ENCODE measurements at regions not wholly inside any gene's neighbourhood (a gene's known extent, or its start where the extent isn't known, plus 50 kb on each side); places are given as distances from the start of the nearest gene placed in this dataset.
"Not testable (repeated sequence)": the region's sequence is repeated elsewhere in the genome, so short reads cannot be mapped to it uniquely, and the experiment has no call there.

GRCh38 chr21:17257784-17258183, 255.1 kb upstream of the CXADR start:
- Histone ChIP-seq H3K4me1 (ENCODE audit: control insufficient read depth, insufficient read depth, low read length) (no peaks in the 10 kb centered on the region), H3K27ac (ENCODE audit: low read length) (no peak overlapping the region), H3K27me3 (ENCODE audit: control insufficient read depth in 1 of 2, insufficient read depth in 2 of 2, low read length in 2 of 2) (no peaks in the 10 kb centered on the region), H3K4me3 (ENCODE audit: low read length in 2 of 2) (no peak overlapping the region), H3K9ac (ENCODE audit: low read length in 2 of 2) (no peak overlapping the region), H3K36me3 (ENCODE audit: control insufficient read depth in 2 of 2, insufficient read depth in 2 of 2, low read length in 2 of 2) (no peaks in the 10 kb centered on the region), H3K9me3 (ENCODE audit: control insufficient read depth in 2 of 2, low read length in 2 of 2) (no peaks in the 10 kb centered on the region)

- Histone ChIP-seq H3K9me3 (ENCODE audit: control insufficient read depth in 2 of 2, low read length in 2 of 2) (no peaks in the 10 kb centered on the region), H3K27ac (ENCODE audit: low read length) (no peak overlapping the region), H3K36me3 (ENCODE audit: control insufficient read depth in 2 of 2, insufficient read depth in 2 of 2, low read length in 2 of 2) (no peaks in the 10 kb centered on the region), H3K4me3 (ENCODE audit: low read length in 2 of 2) (no peak overlapping the region), H3K9ac (ENCODE audit: low read length in 2 of 2) (no peak overlapping the region), H3K27me3 (ENCODE audit: control insufficient read depth in 1 of 2, insufficient read depth in 2 of 2, low read length in 2 of 2) (no peaks in the 10 kb centered on the region), H3K4me1 (ENCODE audit: control insufficient read depth, insufficient read depth, low read length) (no peaks in the 10 kb centered on the region)
Observed at GRCh38 chr21:17264182-17264581, 248.7 kb upstream of the CXADR start.

GRCh38 chr21:17269760-17270159, 243.1 kb upstream of the CXADR start:
- Histone ChIP-seq H3K4me3 (ENCODE audit: low read length in 2 of 2) (no peak overlapping the region), H3K36me3 (ENCODE audit: control insufficient read depth in 2 of 2, insufficient read depth in 2 of 2, low read length in 2 of 2) (no peaks in the 10 kb centered on the region), H3K9ac (ENCODE audit: low read length in 2 of 2) (no peak overlapping the region), H3K27ac (ENCODE audit: low read length) (no peak overlapping the region), H3K9me3 (ENCODE audit: control insufficient read depth in 2 of 2, low read length in 2 of 2) (no peaks in the 10 kb centered on the region), H3K4me1 (ENCODE audit: control insufficient read depth, insufficient read depth, low read length) (no peaks in the 10 kb centered on the region), H3K27me3 (ENCODE audit: control insufficient read depth in 1 of 2, insufficient read depth in 2 of 2, low read length in 2 of 2) (no peaks in the 10 kb centered on the region)

- Histone ChIP-seq H3K27me3 (ENCODE audit: control insufficient read depth in 1 of 2, insufficient read depth in 2 of 2, low read length in 2 of 2) (no peaks in the 10 kb centered on the region), H3K27ac (ENCODE audit: low read length) (no peak overlapping the region), H3K9ac (ENCODE audit: low read length in 2 of 2) (no peak overlapping the region), H3K4me3 (ENCODE audit: low read length in 2 of 2) (no peak overlapping the region), H3K4me1 (ENCODE audit: control insufficient read depth, insufficient read depth, low read length) (no peaks in the 10 kb centered on the region), H3K36me3 (ENCODE audit: control insufficient read depth in 2 of 2, insufficient read depth in 2 of 2, low read length in 2 of 2) (no peaks in the 10 kb centered on the region), H3K9me3 (ENCODE audit: control insufficient read depth in 2 of 2, low read length in 2 of 2) (no peaks in the 10 kb centered on the region)
Observed at GRCh38 chr21:17270229-17270628, 242.6 kb upstream of the CXADR start.

DNA sequence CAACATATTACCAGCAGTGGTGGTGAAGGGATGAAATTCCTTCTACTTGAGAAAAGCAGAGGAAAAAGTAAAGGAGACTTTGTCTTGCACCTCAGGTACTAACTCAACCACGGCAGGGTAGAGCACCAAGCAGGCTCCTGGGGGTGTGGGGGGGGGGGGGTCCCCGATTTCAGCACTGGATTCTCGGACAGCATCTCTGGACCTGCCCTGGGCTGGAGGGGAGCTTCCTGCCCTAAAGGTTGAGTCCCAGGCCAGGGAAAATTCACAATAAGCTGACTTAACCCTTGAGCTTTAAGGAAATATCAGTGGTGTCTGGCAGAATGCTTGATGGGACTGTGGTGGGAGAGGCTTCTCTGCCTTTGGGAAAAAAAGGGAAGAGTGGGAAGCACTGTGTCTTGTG, 233.2 kb upstream of the CXADR start:
- Histone ChIP-seq H3K4me1 (ENCODE audit: control insufficient read depth, insufficient read depth, low read length) (no peaks in the 10 kb centered on the region), H3K27ac (ENCODE audit: low read length) (no peak overlapping the region), H3K36me3 (ENCODE audit: control insufficient read depth in 2 of 2, insufficient read depth in 2 of 2, low read length in 2 of 2) (no peaks in the 10 kb centered on the region), H3K27me3 (ENCODE audit: control insufficient read depth in 1 of 2, insufficient read depth in 2 of 2, low read length in 2 of 2) (no peaks in the 10 kb centered on the region), H3K4me3 (ENCODE audit: low read length in 2 of 2) (no peak overlapping the region), H3K9ac (ENCODE audit: low read length in 2 of 2) (no peak overlapping the region), H3K9me3 (ENCODE audit: control insufficient read depth in 2 of 2, low read length in 2 of 2) (peaks cover 0 to 6% of the 10 kb centered on the region in 2 donors)

GRCh38 chr21:17293016-17293562, 219.8 kb upstream of the CXADR start:
- H3K9me3 ChIP-seq (ENCODE audit: control insufficient read depth in 2 of 2, low read length in 2 of 2), result peaks cover 8 to 13% of the 10 kb centered on the region in 2 donors
- not testable (repeated sequence) for H3K36me3 ChIP-seq (ENCODE audit: control insufficient read depth in 2 of 2, insufficient read depth in 2 of 2, low read length in 2 of 2); H3K4me3 ChIP-seq (ENCODE audit: low read length in 2 of 2); H3K27ac ChIP-seq (ENCODE audit: low read length); H3K27me3 ChIP-seq (ENCODE audit: control insufficient read depth in 1 of 2, insufficient read depth in 2 of 2, low read length in 2 of 2); H3K4me1 ChIP-seq (ENCODE audit: control insufficient read depth, insufficient read depth, low read length); H3K9ac ChIP-seq (ENCODE audit: low read length in 2 of 2)

- Histone ChIP-seq H3K9me3 (ENCODE audit: control insufficient read depth in 2 of 2, low read length in 2 of 2) (peaks cover 8 to 13% of the 10 kb centered on the region in 2 donors), H3K27me3 (ENCODE audit: control insufficient read depth in 1 of 2, insufficient read depth in 2 of 2, low read length in 2 of 2) (no peaks in the 10 kb centered on the region), H3K9ac (ENCODE audit: low read length in 2 of 2) (no peak overlapping the region), H3K4me3 (ENCODE audit: low read length in 2 of 2) (no peak overlapping the region), H3K36me3 (ENCODE audit: control insufficient read depth in 2 of 2, insufficient read depth in 2 of 2, low read length in 2 of 2) (no peaks in the 10 kb centered on the region), H3K4me1 (ENCODE audit: control insufficient read depth, insufficient read depth, low read length) (no peaks in the 10 kb centered on the region), H3K27ac (ENCODE audit: low read length) (no peak overlapping the region)
Observed at GRCh38 chr21:17295997-17296396, 216.8 kb upstream of the CXADR start.

DNA sequence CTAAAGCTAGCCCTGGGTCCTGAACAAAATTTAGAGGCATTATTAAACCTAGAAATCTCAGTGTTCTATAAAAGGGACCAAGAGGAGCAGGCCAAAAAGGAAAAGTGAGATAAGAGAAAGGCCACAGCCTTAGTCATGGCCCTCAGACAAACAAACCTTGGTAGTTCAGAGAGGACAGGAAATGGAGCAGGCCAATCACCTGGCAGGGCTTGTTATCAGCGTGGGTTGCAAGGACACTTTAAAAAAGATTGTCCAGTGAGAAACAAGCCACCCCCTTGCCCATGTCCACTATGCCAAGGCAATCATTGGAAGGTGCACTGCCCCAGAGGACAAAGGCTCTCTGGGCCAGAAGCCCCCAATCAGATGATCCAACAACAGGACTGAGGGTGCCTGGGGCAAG, 213.3 kb upstream of the CXADR start:
- H3K9me3 ChIP-seq (ENCODE audit: control insufficient read depth in 2 of 2, low read length in 2 of 2), result peaks cover 8 to 13% of the 10 kb centered on the region in 2 donors
- not testable (repeated sequence) for H3K27me3 ChIP-seq (ENCODE audit: control insufficient read depth in 1 of 2, insufficient read depth in 2 of 2, low read length in 2 of 2); H3K9ac ChIP-seq (ENCODE audit: low read length in 2 of 2); H3K4me3 ChIP-seq (ENCODE audit: low read length in 2 of 2); H3K36me3 ChIP-seq (ENCODE audit: control insufficient read depth in 2 of 2, insufficient read depth in 2 of 2, low read length in 2 of 2); H3K4me1 ChIP-seq (ENCODE audit: control insufficient read depth, insufficient read depth, low read length); H3K27ac ChIP-seq (ENCODE audit: low read length)

DNA sequence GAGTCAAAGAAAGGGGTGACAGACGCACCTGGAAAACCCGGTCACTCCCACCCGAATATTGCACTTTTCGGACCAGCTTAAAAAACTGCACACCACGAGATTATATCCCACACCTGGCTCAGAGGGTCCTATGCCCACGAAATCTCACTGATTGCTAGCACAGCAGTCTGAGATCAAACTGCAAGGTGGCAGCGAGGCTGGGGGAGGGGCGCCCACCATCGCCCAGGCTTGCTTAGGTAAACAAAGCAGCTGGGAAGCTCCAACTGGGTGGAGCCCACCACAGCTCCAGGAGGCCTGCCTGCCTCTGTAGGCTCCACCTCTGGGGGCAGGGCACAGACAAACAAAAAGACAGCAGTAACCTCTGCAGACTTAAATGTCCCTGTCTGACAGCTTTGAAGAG, 185.1 kb upstream of the CXADR start:
- not testable (repeated sequence) for H3K4me3 ChIP-seq (ENCODE audit: low read length in 2 of 2); H3K27me3 ChIP-seq (ENCODE audit: control insufficient read depth in 1 of 2, insufficient read depth in 2 of 2, low read length in 2 of 2); H3K36me3 ChIP-seq (ENCODE audit: control insufficient read depth in 2 of 2, insufficient read depth in 2 of 2, low read length in 2 of 2); H3K9ac ChIP-seq (ENCODE audit: low read length in 2 of 2); H3K27ac ChIP-seq (ENCODE audit: low read length); H3K4me1 ChIP-seq (ENCODE audit: control insufficient read depth, insufficient read depth, low read length); H3K9me3 ChIP-seq (ENCODE audit: control insufficient read depth in 2 of 2, low read length in 2 of 2)

GRCh38 chr21:17334484-17334883, 178.4 kb upstream of the CXADR start:
- H3K4me3 ChIP-seq (ENCODE audit: low read length in 2 of 2), result no peak overlapping the region
- no peaks in the 10 kb centered on the region for H3K4me1 ChIP-seq (ENCODE audit: control insufficient read depth, insufficient read depth, low read length)
- no peaks in the 10 kb centered on the region for H3K36me3 ChIP-seq (ENCODE audit: control insufficient read depth in 2 of 2, insufficient read depth in 2 of 2, low read length in 2 of 2)
- no peak overlapping the region for H3K9ac ChIP-seq (ENCODE audit: low read length in 2 of 2)
- H3K9me3 ChIP-seq (ENCODE audit: control insufficient read depth in 2 of 2, low read length in 2 of 2), result no peaks in the 10 kb centered on the region
- no peaks in the 10 kb centered on the region for H3K27me3 ChIP-seq (ENCODE audit: control insufficient read depth in 1 of 2, insufficient read depth in 2 of 2, low read length in 2 of 2)
- no peak overlapping the region for H3K27ac ChIP-seq (ENCODE audit: low read length)

DNA sequence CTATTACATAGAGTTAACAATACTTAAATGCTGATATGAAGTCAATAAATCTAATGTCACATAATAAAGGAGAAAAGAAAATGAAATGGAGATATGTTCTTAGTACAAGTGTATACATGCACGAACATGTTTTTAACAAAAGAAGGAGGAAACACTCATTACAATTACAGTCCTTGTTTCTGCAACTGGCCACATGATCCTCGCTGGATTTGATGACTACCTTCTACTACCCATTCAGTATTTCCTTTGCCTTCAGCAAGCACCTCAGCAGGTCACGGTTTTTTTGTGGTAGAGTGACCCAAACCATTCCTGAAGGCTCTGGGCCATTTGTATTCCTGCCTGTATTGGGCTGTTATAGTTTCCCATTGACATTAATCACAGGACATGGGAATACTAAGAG, 172.8 kb upstream of the CXADR start:
- no peak overlapping the region for H3K9ac ChIP-seq (ENCODE audit: low read length in 2 of 2)
- no peaks in the 10 kb centered on the region for H3K4me1 ChIP-seq (ENCODE audit: control insufficient read depth, insufficient read depth, low read length)
- no peaks in the 10 kb centered on the region for H3K27me3 ChIP-seq (ENCODE audit: control insufficient read depth in 1 of 2, insufficient read depth in 2 of 2, low read length in 2 of 2)
- H3K27ac ChIP-seq (ENCODE audit: low read length), result no peak overlapping the region
- peaks cover 0 to 2% of the 10 kb centered on the region in 2 donors for H3K9me3 ChIP-seq (ENCODE audit: control insufficient read depth in 2 of 2, low read length in 2 of 2)
- H3K4me3 ChIP-seq (ENCODE audit: low read length in 2 of 2), result no peak overlapping the region
- H3K36me3 ChIP-seq (ENCODE audit: control insufficient read depth in 2 of 2, insufficient read depth in 2 of 2, low read length in 2 of 2), result no peaks in the 10 kb centered on the region
